ENCODE measurements at regions not wholly inside any gene's neighbourhood (a gene's known extent, or its start where the extent isn't known, plus 50 kb on each side); places are given as distances from the start of the nearest gene placed in this dataset.
"Not testable (repeated sequence)": the region's sequence is repeated elsewhere in the genome, so short reads cannot be mapped to it uniquely, and the experiment has no call there.

DNA sequence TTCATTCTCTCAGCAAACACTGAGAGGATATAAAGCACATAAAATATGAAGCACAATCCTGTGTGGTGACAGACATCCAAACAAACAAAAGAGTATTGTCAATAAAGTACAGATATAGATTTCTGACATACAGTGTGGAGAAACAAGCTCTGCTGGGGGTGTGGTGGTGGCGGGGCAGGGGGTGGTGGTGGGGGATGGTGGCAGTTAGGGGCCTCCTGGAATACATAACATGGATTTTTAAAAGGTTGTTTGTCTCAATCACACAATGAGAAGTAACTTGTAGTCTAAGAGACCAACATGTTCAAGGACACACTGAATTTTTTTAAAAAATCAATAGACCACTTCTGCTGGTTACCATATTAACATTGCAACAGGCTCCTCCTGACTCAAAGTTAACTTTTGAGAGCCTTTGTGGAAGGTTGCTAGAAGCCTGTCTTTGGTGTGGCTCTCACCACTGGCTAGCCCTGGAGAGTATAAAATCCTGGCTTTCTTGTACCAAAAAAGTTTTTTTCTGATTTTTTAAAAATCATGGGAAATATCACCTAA, 1197.4 kb downstream of the SUCLG1 start:
- DNase-seq (ENCODE audit: low spot score): no peak
- TF ChIP-seq, protein P1, sequence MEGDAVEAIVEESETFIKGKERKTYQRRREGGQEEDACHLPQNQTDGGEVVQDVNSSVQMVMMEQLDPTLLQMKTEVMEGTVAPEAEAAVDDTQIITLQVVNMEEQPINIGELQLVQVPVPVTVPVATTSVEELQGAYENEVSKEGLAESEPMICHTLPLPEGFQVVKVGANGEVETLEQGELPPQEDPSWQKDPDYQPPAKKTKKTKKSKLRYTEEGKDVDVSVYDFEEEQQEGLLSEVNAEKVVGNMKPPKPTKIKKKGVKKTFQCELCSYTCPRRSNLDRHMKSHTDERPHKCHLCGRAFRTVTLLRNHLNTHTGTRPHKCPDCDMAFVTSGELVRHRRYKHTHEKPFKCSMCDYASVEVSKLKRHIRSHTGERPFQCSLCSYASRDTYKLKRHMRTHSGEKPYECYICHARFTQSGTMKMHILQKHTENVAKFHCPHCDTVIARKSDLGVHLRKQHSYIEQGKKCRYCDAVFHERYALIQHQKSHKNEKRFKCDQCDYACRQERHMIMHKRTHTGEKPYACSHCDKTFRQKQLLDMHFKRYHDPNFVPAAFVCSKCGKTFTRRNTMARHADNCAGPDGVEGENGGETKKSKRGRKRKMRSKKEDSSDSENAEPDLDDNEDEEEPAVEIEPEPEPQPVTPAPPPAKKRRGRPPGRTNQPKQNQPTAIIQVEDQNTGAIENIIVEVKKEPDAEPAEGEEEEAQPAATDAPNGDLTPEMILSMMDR (IDR thresholded peaks at IDR 0.05): no peak
- Mint-ChIP-seq H3K4me3 (ENCODE audit: unreplicated experiment) (no peak overlapping the region), H3K4me1 (ENCODE audit: low read depth) (no peaks in the 10 kb centered on the region), H3K36me3 (ENCODE audit: low read depth) (no peaks in the 10 kb centered on the region), H3K27ac (ENCODE audit: unreplicated experiment) (no peak overlapping the region), H3K27me3 (ENCODE audit: low read depth) (no peaks in the 10 kb centered on the region), H3K9me3 (ENCODE audit: low read depth) (no peaks in the 10 kb centered on the region)

- Mint-ChIP-seq H3K27me3 (ENCODE audit: low read depth) (peaks cover 5% of the 10 kb centered on the region), H3K27ac (ENCODE audit: unreplicated experiment) (no peak overlapping the region), H3K4me1 (ENCODE audit: low read depth) (no peaks in the 10 kb centered on the region), H3K4me3 (ENCODE audit: unreplicated experiment) (no peak overlapping the region), H3K36me3 (ENCODE audit: low read depth) (no peaks in the 10 kb centered on the region), H3K9me3 (ENCODE audit: low read depth) (peaks cover 14% of the 10 kb centered on the region)
- TF ChIP-seq, protein P1 (IDR thresholded peaks at IDR 0.05): no peak
- DNase-seq (ENCODE audit: low spot score): no peak
These were observed 1205.2 kb downstream of the SUCLG1 start for GRCh38 chr2:83253848-83254247.

DNA sequence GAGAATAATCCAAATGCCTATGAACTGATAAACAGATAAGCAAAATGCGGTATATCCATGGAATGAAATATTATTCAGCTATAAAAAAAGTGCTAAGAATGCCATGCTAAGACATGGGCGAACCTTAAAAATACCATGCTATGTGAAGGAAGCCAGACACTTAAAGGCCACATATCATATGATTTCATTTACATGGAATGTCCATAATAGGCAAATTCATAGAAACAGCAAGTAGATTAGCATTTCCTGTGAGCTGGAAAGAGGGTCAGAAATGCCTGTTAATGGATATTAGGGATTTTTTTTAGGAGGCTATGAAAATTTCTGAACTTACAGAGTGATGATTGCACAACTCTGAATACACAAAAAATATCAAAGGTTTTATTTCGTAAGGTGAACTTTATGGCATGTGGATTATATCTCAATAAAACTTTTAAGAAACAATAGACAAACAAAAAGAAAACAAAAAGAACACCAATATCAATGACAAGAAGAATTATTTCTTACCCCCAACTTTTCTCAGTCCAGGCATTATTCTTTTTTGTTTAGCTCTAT, 1207.7 kb downstream of the SUCLG1 start:
- Mint-ChIP-seq H3K4me1 (ENCODE audit: low read depth) (no peaks in the 10 kb centered on the region), H3K9me3 (ENCODE audit: low read depth) (peaks cover 24% of the 10 kb centered on the region), H3K4me3 (ENCODE audit: unreplicated experiment) (no peak overlapping the region), H3K27ac (ENCODE audit: unreplicated experiment) (no peak overlapping the region), H3K27me3 (ENCODE audit: low read depth) (peaks cover 4% of the 10 kb centered on the region), H3K36me3 (ENCODE audit: low read depth) (no peaks in the 10 kb centered on the region)
- DNase-seq (ENCODE audit: low spot score): no peak
- TF ChIP-seq, protein P1 (IDR thresholded peaks at IDR 0.05): no peak

GRCh38 chr2:83245806-83246537, 1213.1 kb downstream of the SUCLG1 start:
- H3K27me3 Mint-ChIP-seq (ENCODE audit: low read depth); H3K4me1 Mint-ChIP-seq (ENCODE audit: low read depth); H3K36me3 Mint-ChIP-seq (ENCODE audit: low read depth); DNase-seq (ENCODE audit: low spot score); H3K4me3 Mint-ChIP-seq (ENCODE audit: unreplicated experiment); H3K27ac Mint-ChIP-seq (ENCODE audit: unreplicated experiment): not testable (repeated sequence)
- H3K9me3 Mint-ChIP-seq (ENCODE audit: low read depth): peaks cover 23% of the 10 kb centered on the region

GRCh38 chr2:83240611-83241010, 1218.5 kb downstream of the SUCLG1 start:
- peaks cover 5% of the 10 kb centered on the region for H3K9me3 Mint-ChIP-seq (ENCODE audit: low read depth)
- no peaks in the 10 kb centered on the region for H3K27me3 Mint-ChIP-seq (ENCODE audit: low read depth)
- TF ChIP-seq, protein P1 (IDR thresholded peaks at IDR 0.05): no peak
- H3K36me3 Mint-ChIP-seq (ENCODE audit: low read depth): no peaks in the 10 kb centered on the region
- no peak overlapping the region for H3K27ac Mint-ChIP-seq (ENCODE audit: unreplicated experiment)
- H3K4me3 Mint-ChIP-seq (ENCODE audit: unreplicated experiment): no peak overlapping the region
- H3K4me1 Mint-ChIP-seq (ENCODE audit: low read depth): no peaks in the 10 kb centered on the region
- no peak for DNase-seq (ENCODE audit: low spot score)

Data from chondrocyte (in vitro differentiated cells).